ENCODE measurements at regions not wholly inside any gene's neighbourhood (a gene's known extent, or its start where the extent isn't known, plus 50 kb on each side); places are given as distances from the start of the nearest gene placed in this dataset.
"Not testable (repeated sequence)": the region's sequence is repeated elsewhere in the genome, so short reads cannot be mapped to it uniquely, and the experiment has no call there.

GRCh38 chr19:30806311-30806710, 434.1 kb downstream of the ZNF536 start:
- no peak for DNase-seq

GRCh38 chr19:30804751-30805150, 432.6 kb downstream of the ZNF536 start:
- no peak for DNase-seq

- not testable (repeated sequence) for DNase-seq
These were observed 432.1 kb downstream of the ZNF536 start for GRCh38 chr19:30804333-30804732.

- no peak for DNase-seq
These were observed 430.3 kb downstream of the ZNF536 start for GRCh38 chr19:30802424-30803013.

- DNase-seq = peak in 1 of 2 donors; percentile 5
These were observed 427.9 kb downstream of the ZNF536 start for GRCh38 chr19:30799865-30800755.

GRCh38 chr19:30795727-30796126, 423.5 kb downstream of the ZNF536 start:
- DNase-seq = no peak

GRCh38 chr19:30792561-30793505, 420.6 kb downstream of the ZNF536 start:
- DNase-seq = no peak

GRCh38 chr19:30791088-30791487, 418.9 kb downstream of the ZNF536 start:
- DNase-seq = no peak

GRCh38 chr19:30790056-30790680, 418.0 kb downstream of the ZNF536 start:
- DNase-seq = no peak

GRCh38 chr19:30788105-30788765, 416.1 kb downstream of the ZNF536 start:
- DNase-seq = no peak

- no peak for DNase-seq
These were observed 413.4 kb downstream of the ZNF536 start for GRCh38 chr19:30785458-30786137.

- DNase-seq = peak in 1 of 2 donors; percentile 43
These were observed 412.8 kb downstream of the ZNF536 start for GRCh38 chr19:30784850-30785457.

GRCh38 chr19:30783936-30784335, 411.8 kb downstream of the ZNF536 start:
- no peak for DNase-seq

- no peak for DNase-seq
These were observed 411.0 kb downstream of the ZNF536 start for GRCh38 chr19:30783212-30783611.

GRCh38 chr19:30781519-30781918, 409.3 kb downstream of the ZNF536 start:
- no peak for DNase-seq

- no peak for DNase-seq
These were observed 408.9 kb downstream of the ZNF536 start for GRCh38 chr19:30781047-30781446.

- DNase-seq = no peak
These were observed 408.3 kb downstream of the ZNF536 start for GRCh38 chr19:30780456-30780855.

- no peak for DNase-seq
These were observed 407.8 kb downstream of the ZNF536 start for GRCh38 chr19:30780032-30780431.

- DNase-seq = no peak
These were observed 407.0 kb downstream of the ZNF536 start for GRCh38 chr19:30778961-30779715.

GRCh38 chr19:30778061-30778460, 405.9 kb downstream of the ZNF536 start:
- DNase-seq = no peak
